HG02623 (cell line): ENCODE measurements at regions not wholly inside any gene's neighbourhood (a gene's known extent, or its start where the extent isn't known, plus 50 kb on each side); places are given as distances from the start of the nearest gene placed in this dataset.

ENCODE experiments used
- ATAC-seq: cut with Tn5 transposase; IDR thresholded peaks from one replicate; pipeline ENCODE4 v1.9.1; 2021; ENCODE audit warnings: moderate library complexity; ENCODE audit not compliant: unreplicated experiment

DNA sequence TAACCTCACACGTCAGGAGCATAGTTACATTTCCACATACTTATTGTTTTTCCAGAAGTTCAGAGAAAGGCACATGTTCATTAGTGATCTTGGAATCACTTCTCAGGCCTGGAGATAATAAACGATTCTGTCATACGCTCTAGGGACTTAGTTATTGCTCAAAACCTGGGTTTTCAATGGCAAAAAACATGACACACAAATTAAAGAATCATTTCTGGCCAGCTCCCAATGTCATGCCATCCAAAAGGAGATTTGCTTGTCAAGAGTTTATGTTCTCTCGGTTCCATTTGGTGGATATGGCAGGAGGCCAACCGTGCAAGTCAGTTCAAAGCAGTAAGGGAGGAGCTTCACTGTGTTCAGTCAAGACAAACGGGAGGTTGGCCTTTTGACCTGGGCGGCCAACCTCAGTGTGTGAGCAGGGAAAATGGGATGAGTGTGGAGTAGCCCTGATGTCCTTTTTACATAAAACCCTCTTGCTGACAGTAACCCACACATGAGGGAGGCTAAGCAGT, 123.4 kb downstream of the NXNL2 start:
- no peak for ATAC-seq

DNA sequence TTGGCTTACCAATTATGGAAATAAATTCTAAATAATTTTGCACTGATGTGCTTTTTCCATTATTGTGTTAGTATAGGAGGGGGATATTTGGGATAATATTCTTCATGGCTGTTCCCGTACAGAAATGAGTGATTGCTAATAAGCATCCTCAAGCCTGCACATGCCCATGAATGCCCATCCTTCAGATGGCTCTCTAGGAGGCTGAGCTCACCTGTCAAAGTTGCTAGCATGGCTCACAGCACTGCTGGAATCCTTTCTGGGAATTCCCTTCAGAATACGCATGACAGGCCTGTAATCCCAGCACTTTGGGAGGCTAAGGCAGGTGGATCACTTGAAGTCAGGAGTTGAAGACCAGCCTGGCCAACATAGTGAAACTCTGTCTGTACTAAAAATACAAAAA, 124.1 kb downstream of the NXNL2 start:
- no peak for ATAC-seq

DNA sequence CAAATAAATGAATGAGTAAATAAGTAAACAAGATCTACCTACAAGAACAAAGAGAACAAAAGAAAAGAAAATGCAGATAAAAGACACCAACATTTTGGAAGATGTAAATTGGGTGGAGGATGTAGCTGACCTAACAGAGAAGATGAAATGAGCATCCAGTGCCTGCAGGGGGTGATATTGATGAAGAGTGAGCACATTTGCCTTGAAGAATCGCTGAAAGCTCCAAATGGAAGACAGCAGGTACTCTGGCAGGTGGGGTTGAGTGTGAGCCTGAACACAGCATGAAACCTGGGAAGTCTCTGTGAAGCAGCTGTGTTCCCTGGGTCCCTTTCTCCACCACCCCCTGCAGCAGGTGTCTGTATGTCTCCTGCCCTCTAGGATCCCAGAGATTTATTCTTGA, 125.6 kb downstream of the NXNL2 start:
- no peak for ATAC-seq

DNA sequence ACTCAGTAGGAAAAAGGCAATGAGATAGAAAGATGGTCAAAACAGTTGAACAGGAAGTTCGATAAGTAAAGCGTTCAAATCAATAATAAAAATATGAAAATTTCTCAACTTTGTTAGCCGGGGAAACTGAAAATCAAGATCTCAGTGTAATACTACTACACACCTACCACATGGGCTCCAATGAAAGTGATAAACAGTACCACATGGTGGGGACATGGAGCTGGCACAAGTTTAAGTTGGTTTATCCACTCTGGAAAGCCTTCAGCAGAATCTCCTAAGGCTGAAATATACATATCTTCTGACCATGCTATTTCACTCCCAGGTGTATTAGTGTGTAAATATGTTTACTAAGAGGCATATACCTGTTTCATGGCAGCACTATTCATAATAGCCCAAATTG, 126.8 kb downstream of the NXNL2 start:
- ATAC-seq = no peak

DNA sequence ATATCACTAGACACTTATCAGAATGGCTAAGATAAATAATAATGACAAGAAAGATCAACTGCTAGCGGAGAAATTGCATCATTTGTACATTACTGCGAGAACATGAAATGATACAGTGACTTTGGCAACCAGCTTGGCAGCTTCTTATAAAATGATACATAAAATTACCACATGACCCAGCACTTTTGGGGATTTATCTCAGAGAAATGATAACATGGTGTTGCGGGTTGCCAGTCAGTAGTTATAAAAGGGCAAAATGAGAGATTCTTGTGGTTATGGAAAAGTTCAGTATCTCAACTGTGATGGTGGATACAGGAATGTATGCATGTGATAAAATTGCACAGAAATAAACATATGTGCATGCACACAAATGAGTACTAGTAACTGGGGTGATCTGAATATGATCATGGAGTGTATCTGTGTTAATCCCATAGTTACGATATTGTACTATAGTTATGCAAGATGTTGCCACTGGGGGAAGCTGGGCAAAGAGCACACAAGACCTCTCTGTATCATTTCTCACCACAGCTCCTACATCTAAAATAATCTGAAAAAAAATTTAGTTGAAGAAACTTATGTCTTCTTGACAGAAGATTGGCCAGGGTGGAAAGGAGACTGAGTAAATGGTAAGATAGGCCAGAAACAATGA, 128.9 kb downstream of the NXNL2 start:
- no peak for ATAC-seq

DNA sequence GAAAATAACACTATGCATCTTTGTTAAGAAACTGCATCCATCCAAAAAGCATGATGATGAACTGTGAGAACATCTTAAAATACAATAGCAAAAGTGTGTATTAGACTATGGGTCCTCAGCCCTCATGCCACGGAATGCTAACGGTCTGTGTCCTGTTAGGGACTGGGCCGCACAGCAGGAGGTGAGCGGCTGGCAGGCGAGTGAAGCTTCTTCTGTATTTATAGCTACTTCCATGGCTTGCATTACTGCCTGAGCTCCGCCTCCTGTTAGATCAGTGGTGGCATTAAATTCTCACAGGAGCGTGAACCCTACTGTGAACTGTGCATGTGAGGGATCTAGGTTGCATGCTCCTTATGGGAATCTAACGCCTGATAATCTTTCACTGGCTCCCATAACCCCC, 129.8 kb downstream of the NXNL2 start:
- ATAC-seq = no peak

DNA sequence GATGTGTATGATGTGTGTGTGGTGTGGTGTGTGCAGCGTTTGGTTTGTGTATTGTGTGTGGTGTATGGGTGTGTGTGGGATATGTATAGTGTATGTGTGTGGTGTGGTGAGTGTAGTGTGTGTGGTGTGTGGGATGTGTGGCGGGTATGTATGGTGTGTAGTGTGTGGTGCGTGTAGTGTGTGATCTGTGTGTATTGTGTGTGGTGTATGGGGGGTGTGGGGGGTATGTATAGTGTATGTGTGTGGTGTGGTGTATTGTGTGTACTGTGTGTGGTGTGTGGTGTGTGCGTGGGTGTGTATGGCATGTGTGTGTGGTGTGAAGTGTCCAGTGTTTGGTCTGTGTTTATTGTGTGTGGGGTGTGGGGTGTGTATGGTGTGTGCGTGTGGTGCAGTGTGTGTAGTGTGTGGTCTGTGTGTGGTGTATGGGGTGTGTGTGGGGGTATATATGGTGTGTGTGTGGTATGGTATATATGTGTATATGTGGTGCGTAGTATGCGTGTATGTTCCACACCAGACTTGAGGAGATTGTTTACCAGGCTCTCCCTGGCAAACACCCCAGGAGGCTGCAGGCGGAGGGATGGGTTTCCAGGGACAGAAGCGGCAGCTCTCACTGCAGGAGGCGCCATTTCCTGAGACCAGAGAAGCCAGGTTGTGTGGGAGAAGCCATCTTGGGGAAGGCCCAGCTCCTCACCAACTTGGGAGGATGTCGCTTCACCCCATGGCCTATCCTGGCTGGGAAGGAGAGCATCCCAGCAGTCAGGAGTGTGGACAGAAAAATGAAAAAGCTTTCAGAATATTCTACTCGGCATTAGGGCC, 138.1 kb downstream of the NXNL2 start:
- no peak for ATAC-seq

DNA sequence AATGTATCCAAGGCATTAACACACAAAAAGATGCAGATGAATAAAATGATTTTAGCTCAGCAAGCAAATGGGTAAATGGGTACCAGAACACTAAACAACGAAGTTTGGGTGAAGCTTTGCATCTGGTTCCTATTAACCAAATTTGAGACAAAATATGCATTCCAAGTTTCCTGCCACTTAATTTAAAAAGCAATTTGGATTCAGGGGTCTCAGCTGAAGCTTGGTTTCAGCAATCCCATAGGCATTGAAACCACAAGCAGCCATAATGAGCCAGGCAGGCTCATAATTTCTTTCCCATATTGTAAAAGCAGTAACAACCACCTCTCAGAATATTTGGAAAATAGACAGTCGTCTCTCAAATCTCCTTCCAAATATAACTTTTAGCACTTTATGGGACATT, 138.9 kb downstream of the NXNL2 start:
- no peak for ATAC-seq

DNA sequence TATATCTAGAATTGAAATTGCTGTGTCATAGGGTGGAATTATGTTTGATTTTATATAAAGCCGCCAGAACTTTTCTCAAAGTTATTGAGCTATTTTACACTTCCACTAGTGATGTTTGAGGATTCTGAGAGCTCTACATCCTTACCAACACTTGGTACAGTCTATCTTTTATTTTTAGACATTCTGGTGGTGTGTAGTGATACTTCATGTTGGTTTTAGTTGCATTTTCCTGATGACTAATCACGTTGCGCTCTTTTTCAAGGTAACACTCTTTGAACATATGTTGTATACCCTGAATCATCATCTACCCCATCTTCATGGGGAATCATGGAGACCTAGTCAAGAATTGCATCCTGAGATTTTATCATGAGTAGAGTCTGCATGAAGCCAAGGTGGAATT, 141.7 kb downstream of the NXNL2 start:
- ATAC-seq = no peak

DNA sequence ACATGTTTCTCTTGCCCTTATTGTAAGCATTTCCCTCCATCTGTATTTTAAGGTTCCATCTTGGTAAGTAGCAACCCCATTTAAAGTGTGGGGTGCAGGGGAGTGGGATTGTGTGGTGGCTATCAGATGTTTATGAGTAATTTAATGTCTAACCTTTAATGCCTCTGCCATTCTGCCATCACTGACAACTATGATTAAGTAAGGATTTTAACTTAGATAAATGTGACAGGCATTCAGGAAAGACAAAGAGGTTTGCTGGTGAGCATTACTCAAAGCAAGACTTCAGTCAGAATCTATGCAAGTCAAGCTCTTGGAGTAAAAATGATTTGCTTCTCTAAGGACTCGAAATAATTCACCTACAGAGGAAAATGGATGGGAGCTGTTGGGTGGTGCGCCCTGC, 143.0 kb downstream of the NXNL2 start:
- ATAC-seq = no peak

DNA sequence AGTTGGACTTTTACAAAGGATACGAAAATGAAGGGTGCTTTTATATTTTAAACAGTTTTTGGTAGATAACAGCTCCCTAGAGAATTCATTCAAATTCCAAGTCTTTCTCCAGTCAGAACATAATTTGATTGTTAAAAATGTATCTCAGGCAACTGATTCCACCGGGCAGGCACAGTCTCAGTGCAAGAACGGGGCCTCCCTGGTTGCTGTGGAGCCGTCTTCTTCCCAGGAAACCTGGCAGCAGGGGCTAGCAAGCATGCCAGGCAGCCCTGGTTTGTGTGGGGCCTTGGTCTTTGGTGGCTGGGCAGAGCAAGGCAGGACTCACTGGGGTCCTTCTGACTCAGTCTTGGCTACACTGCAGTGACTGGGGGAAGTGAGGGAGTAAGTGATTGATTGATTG, 143.5 kb downstream of the NXNL2 start:
- ATAC-seq = no peak

DNA sequence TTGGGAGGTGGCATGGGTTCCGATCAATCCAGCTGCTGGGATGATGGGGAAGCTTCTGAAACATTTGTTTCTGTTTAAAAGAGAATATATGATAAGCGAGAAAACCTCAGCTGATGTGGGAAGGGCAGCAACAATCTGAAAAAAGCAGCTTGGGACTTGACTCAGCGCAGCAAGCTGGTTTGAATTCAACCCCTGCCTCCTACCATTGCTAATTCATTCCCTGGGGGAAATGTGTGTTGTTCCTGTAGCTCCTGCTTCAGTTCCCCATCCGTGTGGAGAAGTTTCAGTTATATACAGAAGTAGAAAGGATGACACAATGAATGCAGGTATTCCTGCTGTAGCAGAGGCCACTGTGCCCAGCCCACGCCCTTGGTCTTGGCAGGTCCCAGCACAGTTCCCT, 145.1 kb downstream of the NXNL2 start:
- ATAC-seq = no peak

DNA sequence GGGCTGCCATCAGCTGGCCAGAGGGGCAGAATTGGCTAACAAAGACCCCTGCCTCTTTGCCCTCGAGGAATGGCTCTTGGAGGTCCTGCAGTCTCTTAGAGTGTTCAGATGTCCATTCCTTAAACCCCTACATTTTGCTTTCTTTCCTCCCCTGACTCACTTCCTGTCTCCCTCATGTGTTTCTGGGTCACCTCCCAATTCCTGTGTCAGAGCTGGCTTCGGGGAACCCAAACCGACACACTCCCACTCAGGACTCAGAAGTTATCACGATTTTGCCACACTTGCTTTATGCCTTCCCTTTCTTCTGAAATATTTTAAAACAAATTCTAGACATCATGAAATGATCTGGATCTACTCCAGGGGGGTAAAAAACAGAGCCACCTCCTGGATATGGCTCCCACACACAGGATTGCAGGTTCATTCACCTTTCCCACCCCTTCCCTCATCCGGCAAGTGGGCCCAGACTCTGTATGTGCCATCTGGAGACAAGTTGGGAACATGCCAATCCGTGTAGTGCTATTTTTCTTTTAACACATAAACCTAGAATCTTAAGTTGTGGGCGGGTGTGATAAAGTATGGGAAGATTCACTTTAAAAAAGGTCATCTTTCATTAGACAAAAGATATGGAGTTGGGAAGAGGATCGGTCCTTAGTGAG, 145.7 kb downstream of the NXNL2 start:
- no peak for ATAC-seq

DNA sequence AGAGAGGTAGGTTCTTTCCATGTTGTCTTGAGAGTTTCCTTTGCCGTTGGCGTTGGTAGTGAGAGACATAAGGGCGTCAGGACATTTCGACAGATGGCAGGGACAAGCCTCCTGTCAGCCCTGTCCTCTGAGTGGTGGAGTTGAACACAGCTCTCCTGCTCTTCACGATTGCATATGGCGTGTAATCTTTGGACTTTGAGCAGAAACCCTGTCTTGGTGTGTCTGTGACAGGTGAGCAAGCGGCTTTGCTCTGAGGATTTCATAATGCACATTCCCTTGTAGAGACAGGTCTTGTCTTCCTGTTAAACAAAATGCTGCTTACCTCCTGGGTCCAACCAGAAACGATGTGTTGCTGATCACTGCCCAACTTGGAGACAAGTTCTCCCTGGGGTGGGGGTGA, 146.5 kb downstream of the NXNL2 start:
- ATAC-seq = no peak

DNA sequence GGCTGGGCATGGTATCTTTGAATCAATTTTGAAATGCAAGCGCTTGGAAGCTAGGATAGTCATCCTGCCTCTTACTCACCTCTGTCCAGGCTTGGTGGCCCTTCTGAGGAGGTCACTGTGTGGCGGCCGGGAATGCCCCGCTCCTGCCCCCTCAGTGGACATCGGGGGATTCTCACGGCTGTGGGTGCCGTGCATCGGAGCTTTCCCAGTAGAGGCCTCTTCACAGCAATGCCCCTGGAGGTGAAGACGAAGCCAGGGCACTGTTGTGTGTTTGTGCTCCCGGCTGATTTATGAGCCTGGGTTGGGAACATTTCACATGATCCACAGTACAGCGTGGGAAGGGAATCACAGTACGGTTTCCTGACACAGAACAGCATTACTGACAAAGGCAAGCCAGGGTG, 147.5 kb downstream of the NXNL2 start:
- no peak for ATAC-seq

DNA sequence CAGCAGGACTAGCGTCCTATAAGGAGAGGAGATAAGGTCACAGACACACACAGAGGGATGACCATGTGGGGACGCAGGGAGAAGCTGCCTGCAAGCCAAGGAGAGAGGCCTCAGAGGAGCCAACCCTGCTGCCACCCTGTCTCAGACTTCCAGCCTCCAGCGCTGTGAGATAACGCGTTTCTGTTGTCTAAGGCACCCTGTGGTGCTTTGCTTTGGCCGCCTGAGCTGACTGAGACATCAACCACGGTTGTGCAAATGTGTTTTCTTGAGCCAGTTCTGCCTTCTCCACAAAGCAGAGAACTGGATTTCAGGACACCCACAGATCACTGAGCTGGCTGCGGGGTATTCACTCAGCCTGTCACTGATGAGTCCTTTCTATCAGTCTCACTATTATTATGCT, 149.1 kb downstream of the NXNL2 start:
- ATAC-seq = no peak

DNA sequence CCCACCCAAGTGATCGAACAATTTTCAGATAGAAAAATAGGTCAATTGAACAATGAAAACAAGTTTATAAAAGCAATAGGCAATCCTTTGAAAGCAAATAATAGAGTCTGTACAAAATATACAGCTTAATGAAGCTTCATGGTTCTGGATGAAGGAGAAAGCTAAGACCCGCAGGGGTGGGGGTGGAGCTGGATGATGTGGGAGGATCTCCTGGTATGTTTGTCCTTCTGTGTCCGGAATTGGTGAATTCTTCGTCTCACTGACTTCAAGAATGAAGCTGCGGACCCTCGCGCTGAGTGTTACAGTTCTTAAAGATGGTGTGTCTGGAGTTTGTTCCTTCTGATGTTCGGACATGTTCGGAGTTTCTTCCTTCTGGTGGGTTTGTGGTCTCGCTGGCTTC, 149.9 kb downstream of the NXNL2 start:
- ATAC-seq = no peak

DNA sequence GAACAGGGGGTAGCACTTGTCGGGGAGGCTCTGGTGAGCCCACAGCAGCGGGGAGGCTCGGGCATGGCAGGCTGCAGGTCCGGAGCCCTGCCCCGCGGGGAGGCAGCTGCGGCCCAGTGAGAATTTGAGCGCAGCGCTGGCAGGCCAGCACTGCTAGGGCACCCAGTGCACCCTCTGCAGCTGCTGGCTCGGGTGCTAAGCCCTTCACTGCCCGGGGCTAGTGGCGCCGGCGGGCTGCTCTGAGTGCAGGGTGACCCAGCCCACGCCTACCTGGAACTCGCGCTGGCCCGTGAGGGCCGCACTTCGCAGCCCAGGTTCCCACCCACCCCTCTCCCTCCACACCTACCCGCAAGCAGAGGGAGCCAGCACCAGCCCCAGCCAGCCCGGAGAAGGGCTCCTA, 151.0 kb downstream of the NXNL2 start:
- ATAC-seq = no peak

DNA sequence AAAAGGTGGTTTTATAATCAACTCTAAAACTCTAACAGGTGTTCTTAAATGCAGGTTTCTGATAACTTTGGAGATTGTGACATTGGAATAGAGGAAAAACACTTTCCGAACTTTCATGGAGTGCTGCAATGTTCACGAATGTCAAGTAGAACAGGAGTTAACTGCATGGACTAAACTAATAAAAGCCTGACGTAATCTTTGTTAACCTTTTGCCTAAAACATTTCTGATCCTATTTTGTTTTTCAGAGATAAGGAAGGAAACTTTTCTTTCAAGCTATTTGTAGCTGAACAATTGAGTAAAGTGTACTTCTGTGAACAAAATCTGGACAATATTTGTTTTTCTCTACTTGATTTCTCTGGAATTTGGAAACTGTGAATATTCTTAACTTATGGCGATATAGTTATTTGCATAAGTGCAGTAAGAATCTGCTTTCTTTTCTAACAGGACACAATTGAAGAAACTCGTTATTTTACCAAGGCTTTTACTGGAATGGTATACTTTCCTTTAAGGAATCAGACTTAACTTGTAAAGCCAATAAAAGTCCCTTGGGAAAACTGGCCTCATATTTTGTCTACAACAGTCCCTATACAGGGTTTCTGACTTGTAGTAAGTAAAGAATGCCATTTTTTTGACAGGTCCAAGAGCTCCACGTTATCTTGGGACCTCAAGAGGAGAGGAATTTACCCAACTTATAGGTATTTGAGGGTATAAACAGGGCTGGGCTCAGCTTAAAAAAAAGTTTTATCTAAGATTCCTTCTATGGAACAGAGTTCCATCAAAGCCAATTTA, 154.7 kb downstream of the NXNL2 start:
- ATAC-seq = no peak

DNA sequence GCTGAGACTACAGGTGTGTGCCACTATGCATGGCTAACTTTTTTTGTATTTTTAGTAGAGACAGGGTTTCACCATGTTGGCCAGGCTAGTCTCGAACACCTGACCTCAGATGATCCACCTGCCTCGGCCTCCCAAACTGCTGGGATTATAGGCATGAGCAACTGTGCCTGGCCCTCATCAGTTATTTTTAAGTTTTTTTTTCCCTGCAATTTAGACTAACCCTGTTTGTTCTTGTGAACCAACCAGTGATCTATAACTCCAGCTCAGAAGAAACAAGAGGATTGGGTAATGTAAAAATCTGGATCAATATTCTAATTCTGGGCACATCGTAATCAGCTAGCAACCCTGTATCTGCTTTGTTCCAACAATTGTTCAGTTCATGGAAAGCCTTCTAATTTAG, 155.7 kb downstream of the NXNL2 start:
- ATAC-seq = no peak

DNA sequence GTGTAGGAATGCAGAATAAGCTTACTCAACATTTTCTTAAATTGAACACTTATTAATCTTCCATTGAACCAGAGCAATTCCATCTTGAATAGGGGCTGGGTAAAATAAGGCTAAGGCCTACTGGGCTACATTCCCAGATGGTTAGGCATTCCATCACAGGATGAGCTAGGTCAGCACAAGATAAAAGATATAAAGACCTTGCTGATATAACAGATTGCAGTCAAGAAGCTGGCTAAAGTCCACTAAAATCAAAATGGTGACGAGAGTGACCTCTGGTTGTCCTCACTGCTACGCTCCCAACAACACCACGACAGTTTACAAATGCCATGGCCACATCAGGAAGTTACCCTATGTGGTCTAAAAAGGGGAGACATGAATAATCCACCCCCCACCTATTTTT, 156.1 kb downstream of the NXNL2 start:
- no peak for ATAC-seq
